ENCODE measurements at regions not wholly inside any gene's neighbourhood (a gene's known extent, or its start where the extent isn't known, plus 50 kb on each side); places are given as distances from the start of the nearest gene placed in this dataset.

DNA sequence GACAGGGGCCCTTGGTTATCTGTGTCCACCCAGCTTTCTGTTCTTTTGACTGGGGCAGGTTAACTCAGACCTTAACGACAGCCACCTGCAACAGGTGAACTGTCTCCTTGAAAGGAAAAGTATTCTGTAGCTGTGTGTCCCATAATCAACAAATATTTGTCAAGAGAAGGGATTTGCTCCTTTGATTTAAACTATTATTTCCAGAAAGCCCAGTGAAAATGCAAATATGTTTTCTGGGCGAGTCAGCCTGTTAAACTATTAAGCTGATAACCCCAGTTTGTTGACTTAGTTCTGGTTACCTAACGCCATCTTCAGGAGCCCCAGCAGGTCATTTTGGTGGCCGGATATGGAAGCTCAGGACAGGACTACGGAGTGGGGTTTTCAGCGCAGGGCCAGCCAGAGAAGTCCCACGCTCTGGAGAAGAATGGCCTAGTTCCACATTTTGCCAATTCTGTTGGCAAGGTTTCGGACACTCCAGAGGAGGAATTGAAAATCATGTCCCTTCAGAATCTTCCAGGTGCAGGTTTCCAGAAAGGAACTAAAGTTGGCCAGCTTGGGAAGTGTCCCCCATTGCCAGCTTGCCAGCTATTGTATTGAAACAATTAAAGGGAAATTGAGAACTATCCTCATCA lies 54.5 kb downstream of the ADRA2A start:
- no peak overlapping the region for H3K27ac Mint-ChIP-seq
- DNase-seq (ENCODE audit: low spot score in 2 of 2) = no peak
- no peak for ATAC-seq
- no peaks in the 10 kb centered on the region for H3K36me3 Mint-ChIP-seq
- H3K9me3 Mint-ChIP-seq = no peaks in the 10 kb centered on the region

DNA sequence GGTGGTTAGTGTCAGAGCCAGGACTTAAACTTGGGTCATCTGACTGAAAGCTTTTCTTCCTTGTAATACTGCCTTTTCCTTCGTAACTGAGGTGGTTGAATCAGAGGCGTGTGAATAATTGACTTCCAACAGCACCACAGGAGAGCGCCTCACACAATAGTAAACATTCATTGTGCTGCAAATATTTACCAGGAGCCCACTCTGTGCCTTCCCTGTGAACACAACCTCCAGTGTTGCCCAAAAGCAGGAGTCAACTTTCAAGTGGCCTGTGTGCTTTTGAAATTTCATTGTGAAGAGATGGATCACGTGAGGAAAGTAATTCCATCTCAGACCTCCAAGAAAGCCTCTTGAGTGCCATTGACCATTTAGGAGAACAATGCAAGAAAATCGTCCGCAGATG lies 60.2 kb downstream of the ADRA2A start:
- no peaks in the 10 kb centered on the region for H3K36me3 Mint-ChIP-seq
- H3K9me3 Mint-ChIP-seq = no peaks in the 10 kb centered on the region
- ATAC-seq (no peak), DNase-seq (ENCODE audit: low spot score in 2 of 2) (no peak)
- no peak overlapping the region for H3K27ac Mint-ChIP-seq

DNA sequence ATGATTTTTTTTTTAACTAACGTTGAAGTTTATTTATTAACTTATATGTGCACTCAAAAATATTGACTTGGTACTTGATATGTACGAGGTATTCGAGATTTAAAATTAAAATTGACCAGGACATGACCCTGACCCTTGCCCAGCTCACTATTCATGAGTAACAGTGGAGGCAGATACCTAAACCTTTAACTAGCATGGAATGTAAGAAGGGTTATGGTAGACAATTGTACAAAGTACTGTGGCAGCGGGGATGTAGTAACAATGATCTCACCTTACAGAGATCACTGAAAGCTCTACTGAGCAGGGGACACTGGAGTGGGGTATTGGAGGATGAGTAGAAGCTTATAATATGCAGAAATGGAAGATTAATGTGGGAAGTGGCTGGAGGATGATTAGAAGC lies 60.8 kb downstream of the ADRA2A start:
- Mint-ChIP-seq H3K9me3 (no peaks in the 10 kb centered on the region), H3K27ac (no peak overlapping the region), H3K36me3 (no peaks in the 10 kb centered on the region)
- DNase-seq (ENCODE audit: low spot score in 2 of 2) (no peak), ATAC-seq (no peak)

DNA sequence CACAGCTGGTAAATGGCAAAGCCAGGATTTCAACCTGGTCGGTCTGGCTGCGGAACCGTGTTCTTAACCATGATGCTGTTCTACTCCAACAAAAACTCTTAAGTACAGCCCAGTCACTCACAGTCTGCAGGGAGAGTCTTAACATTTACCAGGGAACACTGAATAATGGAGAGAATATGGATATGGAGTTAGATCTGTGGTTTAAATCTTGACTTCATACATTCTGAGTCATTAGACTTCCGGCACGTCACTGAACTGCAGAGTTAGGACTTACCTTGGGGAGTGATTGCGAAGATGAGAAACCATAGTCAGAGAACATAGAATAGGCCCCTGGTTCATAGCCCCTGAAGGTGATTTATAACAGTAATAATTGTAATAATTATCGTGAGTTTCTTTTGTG lies 61.7 kb downstream of the ADRA2A start:
- no peak overlapping the region for H3K27ac Mint-ChIP-seq
- no peak for ATAC-seq
- no peak for DNase-seq (ENCODE audit: low spot score in 2 of 2)
- H3K36me3 Mint-ChIP-seq = no peaks in the 10 kb centered on the region
- no peaks in the 10 kb centered on the region for H3K9me3 Mint-ChIP-seq

DNA sequence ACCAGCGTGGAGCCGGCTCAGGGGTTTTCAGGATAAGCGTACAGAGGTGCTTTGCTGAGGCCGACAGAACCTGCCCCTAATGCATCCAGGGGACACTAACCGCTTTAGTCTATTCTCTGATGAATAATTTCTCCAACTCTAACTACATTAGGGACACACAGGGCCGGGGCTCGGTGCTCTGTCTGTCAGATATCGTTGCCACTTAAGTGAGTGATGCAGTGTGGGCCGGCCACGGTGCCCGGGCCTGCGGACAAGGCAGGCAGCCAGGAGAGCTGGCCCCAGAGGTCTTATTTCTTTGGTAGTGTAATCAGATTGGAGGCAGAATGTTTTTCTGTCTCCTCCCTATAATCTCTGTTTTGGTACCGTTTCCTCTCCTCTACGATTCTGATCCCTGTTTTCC lies 62.7 kb downstream of the ADRA2A start:
- DNase-seq (ENCODE audit: low spot score in 2 of 2) = no peak
- no peak for ATAC-seq
- H3K27ac Mint-ChIP-seq = no peak overlapping the region
- no peaks in the 10 kb centered on the region for H3K36me3 Mint-ChIP-seq
- no peaks in the 10 kb centered on the region for H3K9me3 Mint-ChIP-seq

DNA sequence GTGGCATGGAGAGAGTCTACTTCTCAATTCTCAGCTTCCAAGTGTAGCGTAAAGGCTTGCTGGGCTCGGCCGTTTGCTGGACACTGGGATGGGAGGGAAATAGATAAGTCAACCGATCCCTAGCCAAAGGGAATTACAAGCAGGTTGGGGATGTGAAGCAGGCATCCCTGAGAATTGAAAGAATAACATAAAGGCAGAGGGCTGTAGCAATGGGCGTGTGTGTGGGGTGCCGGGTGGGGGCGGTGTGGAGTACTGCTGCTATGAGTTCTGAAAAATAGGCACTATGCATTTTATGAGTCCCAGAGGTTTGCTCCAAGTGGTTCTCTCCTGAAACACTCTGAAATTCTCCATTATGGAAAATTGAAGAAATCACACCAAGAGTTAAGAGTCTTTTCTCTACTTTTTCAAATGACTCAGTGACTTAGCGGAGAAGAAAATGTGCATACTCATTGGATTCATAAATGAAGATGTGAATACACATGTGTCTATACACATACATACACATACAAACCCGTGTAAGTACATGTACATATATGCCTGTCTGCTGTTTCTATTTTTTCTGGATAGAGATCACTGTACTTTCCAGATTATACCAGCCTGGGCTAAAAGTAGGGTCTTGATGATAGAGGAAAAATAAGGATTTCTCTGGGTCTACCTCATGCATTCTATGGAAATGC lies 65.4 kb downstream of the ADRA2A start:
- Mint-ChIP-seq H3K27ac (no peak overlapping the region), H3K9me3 (no peaks in the 10 kb centered on the region), H3K36me3 (no peaks in the 10 kb centered on the region)
- no peak for DNase-seq (ENCODE audit: low spot score in 2 of 2)
- no peak for ATAC-seq

DNA sequence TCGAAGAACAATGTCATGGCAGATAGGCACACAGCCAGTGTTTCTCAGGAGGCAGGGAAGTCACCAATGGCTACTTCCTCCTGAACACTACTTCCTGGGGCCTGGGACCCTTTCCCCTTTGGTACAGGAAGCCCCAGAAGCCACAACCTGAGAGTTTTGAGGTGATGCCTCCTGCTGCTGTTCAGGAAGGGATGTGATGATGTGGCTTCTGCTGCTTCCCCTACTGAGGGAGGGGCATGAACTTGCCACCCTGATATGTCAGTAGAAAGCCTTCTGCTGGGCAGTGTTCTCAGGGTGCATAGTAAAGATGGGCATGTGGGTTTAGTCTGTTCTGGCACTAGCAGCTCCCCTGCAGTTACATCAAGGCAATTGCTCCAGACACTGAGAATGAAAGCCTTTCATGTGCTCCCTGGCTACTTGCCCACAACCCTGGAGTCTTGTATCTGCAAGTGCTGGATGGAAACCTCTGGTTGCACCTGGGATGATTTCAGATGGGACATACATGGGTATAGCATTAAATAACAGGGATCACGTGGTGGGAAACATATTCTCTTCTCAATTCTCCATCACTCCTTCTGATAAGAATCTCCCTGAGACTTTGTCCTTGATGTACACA lies 69.3 kb downstream of the ADRA2A start:
- no peaks in the 10 kb centered on the region for H3K9me3 Mint-ChIP-seq
- H3K36me3 Mint-ChIP-seq = no peaks in the 10 kb centered on the region
- ATAC-seq = no peak
- H3K27ac Mint-ChIP-seq = no peak overlapping the region
- DNase-seq (ENCODE audit: low spot score in 2 of 2) = no peak

DNA sequence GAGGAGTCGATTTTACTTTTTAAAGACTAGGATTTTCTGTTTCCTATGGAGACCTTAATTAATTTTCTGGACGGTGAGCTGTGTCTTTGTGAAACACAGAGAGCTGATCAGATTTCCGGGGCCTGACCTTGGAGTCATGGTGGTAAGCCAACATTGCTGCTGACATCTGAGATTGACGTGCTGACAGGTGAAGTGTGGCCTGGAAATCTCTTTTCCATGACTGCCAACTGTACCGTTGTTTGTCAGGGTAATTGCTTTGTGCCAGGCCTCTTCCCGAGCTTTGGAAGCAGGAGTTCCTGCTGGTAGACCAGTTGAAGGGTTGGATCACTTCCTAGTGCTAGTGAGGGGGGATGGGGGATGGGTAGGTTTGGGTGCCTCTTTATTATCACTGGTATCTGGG lies 71.2 kb downstream of the ADRA2A start:
- Mint-ChIP-seq H3K9me3 (no peaks in the 10 kb centered on the region), H3K27ac (no peak overlapping the region), H3K36me3 (no peaks in the 10 kb centered on the region)
- DNase-seq (ENCODE audit: low spot score in 2 of 2) (no peak), ATAC-seq (no peak)

DNA sequence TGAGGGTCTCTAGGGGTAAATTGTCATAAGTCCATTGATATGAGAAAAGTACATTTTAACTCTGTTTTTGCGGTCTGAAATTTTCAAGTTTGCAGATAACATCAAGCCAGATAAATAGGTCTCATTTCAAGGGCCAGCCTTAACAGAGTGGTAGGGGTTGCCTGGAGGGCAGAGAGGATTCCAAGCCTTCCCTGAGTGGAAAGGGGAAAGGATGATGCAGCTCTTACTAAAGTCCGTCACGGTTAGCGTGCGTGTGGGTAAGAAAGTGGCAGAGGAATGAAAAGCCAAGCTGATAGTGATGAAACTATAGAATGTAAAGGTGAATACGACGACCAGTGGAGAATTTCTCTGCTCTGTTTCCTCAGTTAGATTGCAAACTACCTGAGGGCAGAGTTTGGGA lies 71.6 kb downstream of the ADRA2A start:
- Mint-ChIP-seq H3K27ac (no peak overlapping the region), H3K9me3 (no peaks in the 10 kb centered on the region), H3K36me3 (no peaks in the 10 kb centered on the region)
- DNase-seq (ENCODE audit: low spot score in 2 of 2) (no peak), ATAC-seq (no peak)

DNA sequence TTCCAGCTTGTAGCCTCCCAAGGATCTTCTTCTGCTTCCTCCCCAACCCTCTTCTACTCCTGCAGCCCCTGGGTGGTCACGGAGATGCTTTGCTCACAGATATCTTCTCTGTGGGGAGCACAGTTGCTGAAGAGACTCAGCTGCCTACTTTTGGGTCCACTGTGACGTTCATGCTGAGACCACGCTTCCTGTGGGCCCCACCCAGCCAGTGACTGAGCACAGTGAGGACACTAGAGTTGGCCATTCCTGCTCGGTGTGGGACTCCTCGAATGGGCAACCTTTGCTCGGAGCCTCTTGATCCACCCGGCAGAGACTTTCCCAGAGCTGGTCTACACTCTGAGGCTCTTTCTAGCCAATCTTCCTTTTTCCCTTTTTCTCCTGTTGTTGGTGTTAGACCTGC lies 73.9 kb downstream of the ADRA2A start:
- no peaks in the 10 kb centered on the region for H3K36me3 Mint-ChIP-seq
- no peak for ATAC-seq
- no peak overlapping the region for H3K27ac Mint-ChIP-seq
- no peaks in the 10 kb centered on the region for H3K9me3 Mint-ChIP-seq
- DNase-seq (ENCODE audit: low spot score in 2 of 2) = no peak

DNA sequence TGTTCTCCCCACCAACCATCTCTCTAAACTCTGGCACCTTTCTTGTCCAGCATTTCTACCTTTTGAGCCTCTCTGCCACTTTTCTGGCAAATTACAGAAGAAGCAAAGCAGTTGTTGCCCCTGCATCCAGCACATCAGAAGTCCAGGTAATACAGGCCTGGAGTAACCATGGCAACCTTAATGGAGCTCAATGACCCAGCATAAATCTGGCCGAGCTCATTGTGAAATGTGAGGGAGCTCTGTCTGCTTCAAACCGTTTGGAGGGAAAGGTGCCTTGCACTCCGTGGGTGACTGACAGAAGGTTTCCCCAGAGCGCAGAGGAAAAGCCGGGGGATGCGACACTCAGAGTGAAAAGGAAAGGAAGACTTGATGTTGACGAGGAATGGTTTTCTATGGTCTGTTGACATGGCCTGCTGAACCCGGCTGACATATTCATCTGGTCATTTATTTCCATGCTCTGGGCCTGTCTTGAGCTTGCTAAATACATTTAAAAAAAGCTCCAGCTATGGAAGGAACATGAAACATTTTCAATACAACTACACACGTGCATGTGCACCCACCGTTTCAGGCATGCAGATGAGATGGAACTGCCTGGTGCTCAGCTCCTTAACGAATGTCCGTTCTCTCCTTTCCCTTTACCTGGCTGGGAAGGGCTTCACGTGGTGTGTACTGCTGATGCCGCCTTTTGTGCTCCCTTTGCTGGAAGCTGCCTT lies 74.9 kb downstream of the ADRA2A start:
- ATAC-seq = no peak
- no peaks in the 10 kb centered on the region for H3K36me3 Mint-ChIP-seq
- DNase-seq (ENCODE audit: low spot score in 2 of 2) = no peak
- no peak overlapping the region for H3K27ac Mint-ChIP-seq
- H3K9me3 Mint-ChIP-seq = no peaks in the 10 kb centered on the region

DNA sequence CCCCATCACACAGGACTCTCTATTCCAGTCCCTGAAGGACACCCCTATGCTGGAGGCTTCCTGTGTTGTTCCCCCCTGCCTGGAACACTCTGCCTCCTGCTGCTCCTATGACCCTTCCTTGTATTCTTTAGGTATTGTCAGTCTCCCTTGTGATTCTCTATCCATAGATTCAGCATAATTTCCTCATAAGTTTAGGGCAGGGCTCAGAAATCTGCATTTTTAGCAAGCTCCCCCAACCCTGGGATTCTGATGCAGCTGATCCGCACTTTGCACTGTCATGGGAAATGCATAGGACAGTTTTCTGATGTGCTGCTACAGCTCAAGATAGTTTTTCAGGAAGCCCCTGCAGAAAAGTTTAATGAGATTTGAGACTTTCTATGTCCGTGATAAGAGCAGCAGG lies 79.9 kb downstream of the ADRA2A start:
- Mint-ChIP-seq H3K27ac (no peak overlapping the region), H3K9me3 (no peaks in the 10 kb centered on the region), H3K36me3 (no peaks in the 10 kb centered on the region)
- ATAC-seq = no peak
- DNase-seq (ENCODE audit: low spot score in 2 of 2) = no peak

DNA sequence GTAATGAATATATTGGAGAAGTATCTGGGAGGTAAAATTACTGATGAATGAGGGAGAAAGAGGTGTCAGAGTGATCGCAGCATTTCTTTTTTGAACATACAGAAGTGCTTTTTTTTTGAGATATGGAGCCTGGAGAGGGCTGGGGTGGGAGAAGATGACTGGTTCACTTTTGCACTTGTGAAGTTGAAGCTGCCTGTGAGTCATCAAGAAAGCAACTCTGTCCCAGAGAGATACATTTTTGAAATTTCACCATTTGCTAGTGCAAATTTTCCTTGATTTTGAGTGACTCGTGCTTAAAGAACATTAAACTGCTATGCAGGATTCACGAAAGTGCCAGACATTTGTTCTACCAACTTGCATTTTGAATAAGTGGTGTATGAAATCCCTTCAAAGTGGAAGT lies 81.8 kb downstream of the ADRA2A start:
- no peaks in the 10 kb centered on the region for H3K9me3 Mint-ChIP-seq
- DNase-seq (ENCODE audit: low spot score in 2 of 2) (no peak), ATAC-seq (no peak)
- H3K36me3 Mint-ChIP-seq = no peaks in the 10 kb centered on the region
- no peak overlapping the region for H3K27ac Mint-ChIP-seq

DNA sequence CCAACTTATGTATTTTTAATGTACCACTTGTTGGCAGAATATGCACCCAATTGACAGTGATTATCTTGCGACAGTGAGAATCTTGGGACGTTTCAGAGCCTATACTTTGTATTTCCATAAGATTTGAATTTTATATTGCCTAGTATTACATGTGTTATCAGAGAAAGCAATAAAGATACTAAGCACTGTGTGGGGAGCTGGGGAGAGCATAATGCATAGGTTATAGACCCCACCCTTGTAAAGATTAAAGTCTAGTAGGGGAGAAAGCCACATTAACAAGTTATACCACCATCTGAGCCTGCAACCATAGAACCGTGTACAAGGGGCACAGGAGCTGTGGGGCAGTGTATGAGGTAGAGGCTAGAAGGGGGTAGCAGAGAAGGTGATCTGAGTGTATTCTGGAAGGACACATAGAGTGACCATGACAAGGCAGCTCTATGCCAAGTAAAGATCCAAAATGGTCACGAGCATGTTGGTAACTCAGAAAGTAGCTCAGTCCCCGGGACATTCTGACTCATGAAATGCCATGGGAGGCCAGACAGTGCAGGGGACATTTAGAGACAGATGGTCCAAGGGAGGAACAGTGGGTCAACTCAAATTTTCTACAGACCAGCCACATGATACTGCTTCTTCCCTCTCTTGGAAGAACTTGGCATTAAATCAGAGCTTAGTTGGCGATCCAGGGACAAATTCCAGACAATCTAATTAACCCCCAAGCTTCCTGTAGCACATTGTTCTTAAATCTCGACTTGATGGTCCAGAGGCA lies 84.5 kb downstream of the ADRA2A start:
- ATAC-seq = no peak
- no peak for DNase-seq (ENCODE audit: low spot score in 2 of 2)
- H3K9me3 Mint-ChIP-seq = peaks cover 0 to 4% of the 10 kb centered on the region in 2 donors
- no peaks in the 10 kb centered on the region for H3K36me3 Mint-ChIP-seq
- H3K27ac Mint-ChIP-seq = no peak overlapping the region

DNA sequence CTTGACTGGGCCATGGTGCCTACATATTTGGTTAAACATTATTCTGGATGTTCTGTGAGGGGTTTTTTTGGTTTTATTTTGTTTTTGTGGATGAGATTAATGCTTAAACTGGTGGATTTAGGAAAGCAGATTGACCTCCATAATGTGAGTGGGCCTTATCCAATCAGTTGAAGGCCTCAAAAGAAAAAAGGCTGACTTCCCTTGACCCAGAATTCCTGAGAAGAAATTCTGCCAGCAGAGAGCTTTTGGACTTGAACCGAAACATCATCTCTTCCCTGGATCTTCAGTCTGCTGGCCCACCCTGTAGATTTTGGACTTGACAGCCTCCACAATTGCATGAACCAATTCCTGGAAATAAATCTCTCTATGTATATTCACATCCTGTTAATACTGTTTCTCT lies 94.4 kb downstream of the ADRA2A start:
- no peak for DNase-seq (ENCODE audit: low spot score in 2 of 2)
- H3K27ac Mint-ChIP-seq = no peak overlapping the region
- peaks cover 0 to 2% of the 10 kb centered on the region in 2 donors for H3K9me3 Mint-ChIP-seq
- ATAC-seq = no peak
- H3K36me3 Mint-ChIP-seq = peaks cover 0 to 5% of the 10 kb centered on the region in 2 donors

DNA sequence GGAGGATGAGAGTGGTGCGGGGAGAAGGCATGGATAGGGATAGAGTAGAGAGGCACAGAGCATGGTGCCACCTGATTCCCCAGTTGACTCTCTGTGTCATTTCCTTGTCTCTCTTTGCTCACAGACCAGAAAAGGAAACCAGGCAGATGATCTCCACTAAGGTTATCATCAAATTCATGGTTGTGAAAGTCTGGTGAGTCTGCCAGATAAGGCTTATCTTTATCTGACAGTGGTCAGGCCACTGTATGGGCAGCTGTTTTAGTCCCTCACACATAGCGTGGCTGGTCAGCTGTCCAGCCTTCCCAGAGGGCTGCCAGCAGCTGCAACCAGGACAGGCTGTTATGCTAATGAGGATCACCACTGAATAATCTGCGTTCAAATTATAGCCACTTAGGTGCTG lies 99.0 kb downstream of the ADRA2A start:
- H3K9me3 Mint-ChIP-seq = no peaks in the 10 kb centered on the region
- ATAC-seq = no peak
- no peak overlapping the region for H3K27ac Mint-ChIP-seq
- H3K36me3 Mint-ChIP-seq = peaks cover 4 to 5% of the 10 kb centered on the region in 2 donors
- no peak for DNase-seq (ENCODE audit: low spot score in 2 of 2)

DNA sequence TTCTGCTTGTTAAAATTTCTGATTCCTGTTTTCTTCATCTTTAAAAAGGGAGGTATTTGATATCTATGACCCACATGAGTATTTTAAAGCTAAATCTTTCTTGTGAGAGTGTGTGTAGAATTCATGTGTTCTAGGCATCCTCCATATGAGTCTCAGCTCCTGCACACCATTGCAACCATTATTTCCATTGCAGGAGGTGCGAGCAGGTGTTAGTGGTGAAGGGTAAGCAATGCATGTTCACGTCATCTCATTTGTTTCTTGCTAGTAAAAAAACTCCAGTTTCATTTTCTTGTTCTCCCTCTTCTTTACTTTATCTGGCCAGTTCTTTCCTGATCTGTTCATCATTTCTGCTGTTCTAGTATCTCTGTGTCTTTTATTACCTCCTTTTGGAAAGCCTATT lies 100.5 kb downstream of the ADRA2A start:
- Mint-ChIP-seq H3K27ac (no peak overlapping the region), H3K9me3 (no peaks in the 10 kb centered on the region), H3K36me3 (peaks cover 4 to 5% of the 10 kb centered on the region in 2 donors)
- no peak for ATAC-seq
- no peak for DNase-seq (ENCODE audit: low spot score in 2 of 2)
